ENCODE measurements at regions not wholly inside any gene's neighbourhood (a gene's known extent, or its start where the extent isn't known, plus 50 kb on each side); places are given as distances from the start of the nearest gene placed in this dataset.

DNA sequence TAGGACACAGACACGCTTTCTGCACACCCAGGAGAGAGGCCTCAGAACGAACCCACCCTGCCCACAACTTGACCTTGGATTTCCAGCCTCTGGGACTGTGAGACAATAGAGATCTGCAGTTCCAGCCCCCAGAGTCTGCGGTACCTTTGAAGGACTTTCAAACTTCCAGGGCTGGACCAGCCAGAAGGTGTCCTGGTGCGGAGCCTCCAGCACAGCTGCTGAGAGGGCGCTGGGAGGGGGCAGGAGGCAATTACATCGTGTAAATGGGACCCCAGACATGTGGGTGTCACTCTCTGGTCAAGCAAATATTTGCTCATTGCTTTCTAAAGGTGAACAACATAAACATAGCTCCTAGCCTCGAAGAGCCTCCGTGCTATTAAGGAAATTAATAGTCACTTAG is 58.7 kb upstream of the ACTRT2 start:
- no peak overlapping the region for H3K4me3 ChIP-seq
- H3K9me3 ChIP-seq = peaks cover 7 to 17% of the 10 kb centered on the region in 2 donors
- H3K36me3 ChIP-seq = no peaks in the 10 kb centered on the region
- H3K27me3 ChIP-seq = peaks cover 0 to 47% of the 10 kb centered on the region in 2 donors
- DNase-seq (ENCODE audit: low spot score in 2 of 2) = no peak
- TF ChIP-seq POLR2A (IDR thresholded peaks at IDR 0.05) = no peak
- H3K27ac ChIP-seq = no peak overlapping the region
- intact Hi-C loops (cut with DNase I; ENCODE audit: low total_unique reads) = no loop called here
- H3K4me1 ChIP-seq = no peaks in the 10 kb centered on the region

GRCh38 chr1:2962946-2963345 is 58.3 kb upstream of the ACTRT2 start:
- TF ChIP-seq CTCF (IDR thresholded peaks at IDR 0.05) (no peak), POLR2A (IDR thresholded peaks at IDR 0.05) (no peak), POLR2AphosphoS5 (IDR thresholded peaks at IDR 0.05) (no peak)
- Histone ChIP-seq H3K9me3 (peaks cover 5 to 13% of the 10 kb centered on the region in 2 donors), H3K4me3 (no peak overlapping the region), H3K4me1 (no peaks in the 10 kb centered on the region), H3K36me3 (no peaks in the 10 kb centered on the region), H3K27ac (no peak overlapping the region), H3K27me3 (peaks cover 0 to 49% of the 10 kb centered on the region in 2 donors)
- intact Hi-C loops (cut with DNase I; ENCODE audit: low total_unique reads) = no loop called here
- no peak for DNase-seq (ENCODE audit: low spot score in 2 of 2)

DNA sequence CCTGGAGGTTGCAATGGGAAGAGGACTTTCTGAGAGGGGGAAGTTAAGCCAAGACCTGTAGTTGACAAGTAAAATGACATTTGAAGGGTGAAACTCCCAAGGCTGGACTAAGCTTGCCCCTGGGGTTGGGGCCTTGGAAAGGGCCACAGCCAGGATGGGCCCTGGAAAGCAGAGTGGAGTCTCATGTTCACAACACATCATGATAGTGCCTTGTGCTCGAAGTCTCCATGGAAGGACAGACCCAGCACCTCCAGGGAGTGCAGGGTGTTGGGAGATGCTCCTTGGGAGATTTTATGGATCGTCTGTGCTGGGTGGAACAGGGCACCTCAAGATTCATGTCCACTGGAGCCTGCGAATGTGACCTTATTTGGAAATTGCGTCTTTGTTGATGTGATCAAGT is 55.6 kb upstream of the ACTRT2 start:
- H3K27me3 ChIP-seq = peaks cover 0 to 68% of the 10 kb centered on the region in 2 donors
- intact Hi-C loops (cut with DNase I; ENCODE audit: low total_unique reads) = no loop called here
- H3K4me3 ChIP-seq = no peak overlapping the region
- DNase-seq (ENCODE audit: low spot score in 2 of 2) = no peak
- H3K9me3 ChIP-seq = no peaks in the 10 kb centered on the region
- TF ChIP-seq CTCF (IDR thresholded peaks at IDR 0.05) = no peak
- TF ChIP-seq POLR2A (IDR thresholded peaks at IDR 0.05) = no peak
- no peak for TF ChIP-seq POLR2AphosphoS5 (IDR thresholded peaks at IDR 0.05)
- no peaks in the 10 kb centered on the region for H3K36me3 ChIP-seq
- H3K4me1 ChIP-seq = no peaks in the 10 kb centered on the region
- no peak overlapping the region for H3K27ac ChIP-seq

- H3K27me3 ChIP-seq = peaks cover 0 to 70% of the 10 kb centered on the region in 2 donors
- no peak for DNase-seq (ENCODE audit: low spot score in 2 of 2)
- intact Hi-C loops (cut with DNase I; ENCODE audit: low total_unique reads) = no loop called here
Observed at GRCh38 chr1:2966449-2967328, 54.6 kb upstream of the ACTRT2 start.

DNA sequence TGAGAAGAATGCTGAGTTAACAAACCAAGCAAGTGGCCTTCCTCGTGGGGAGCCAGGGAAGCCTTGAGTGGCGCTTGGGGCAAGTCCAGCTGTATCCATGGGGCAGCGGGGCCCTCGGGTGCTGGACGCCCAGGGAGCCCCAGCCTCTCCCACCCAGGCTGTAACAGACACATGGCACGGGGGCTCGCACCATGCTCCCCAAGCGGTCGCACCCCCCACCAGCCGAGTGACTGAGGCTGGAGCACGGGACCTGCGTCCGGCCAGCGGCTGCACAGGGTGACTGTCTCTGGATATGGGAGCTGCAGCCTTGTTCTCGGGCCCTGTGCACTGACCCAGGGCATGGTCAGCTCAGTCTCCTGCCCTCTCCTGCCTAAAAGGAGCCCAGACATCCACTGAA is 53.9 kb upstream of the ACTRT2 start:
- Histone ChIP-seq H3K4me1 (no peaks in the 10 kb centered on the region), H3K27me3 (peaks cover 0 to 66% of the 10 kb centered on the region in 2 donors), H3K4me3 (no peak overlapping the region), H3K27ac (no peak overlapping the region), H3K9me3 (no peaks in the 10 kb centered on the region), H3K36me3 (no peaks in the 10 kb centered on the region)
- no peak for TF ChIP-seq POLR2A (IDR thresholded peaks at IDR 0.05)
- no peak for TF ChIP-seq CTCF (IDR thresholded peaks at IDR 0.05)
- TF ChIP-seq POLR2AphosphoS5 (IDR thresholded peaks at IDR 0.05) = no peak
- intact Hi-C loops (cut with DNase I; ENCODE audit: low total_unique reads) = no loop called here
- DNase-seq (ENCODE audit: low spot score in 2 of 2) = no peak

More at GRCh38 chr1:2966449-2967328, 54.6 kb upstream of the ACTRT2 start:
- no peak overlapping the region for H3K4me3 ChIP-seq
- TF ChIP-seq CTCF (IDR thresholded peaks at IDR 0.05) (no peak), POLR2AphosphoS5 (IDR thresholded peaks at IDR 0.05) (no peak), POLR2A (IDR thresholded peaks at IDR 0.05) (no peak)
- no peaks in the 10 kb centered on the region for H3K9me3 ChIP-seq
- no peaks in the 10 kb centered on the region for H3K36me3 ChIP-seq
- H3K27ac ChIP-seq = no peak overlapping the region
- no peaks in the 10 kb centered on the region for H3K4me1 ChIP-seq

All from breast epithelium (tissue), 4 donors.